Occipital lobe (tissue), 1 donor: ENCODE measurements at regions not wholly inside any gene's neighbourhood (a gene's known extent, or its start where the extent isn't known, plus 50 kb on each side); places are given as distances from the start of the nearest gene placed in this dataset.

Experiments
- DNase-seq: peaks from one replicate; lab custom pipeline; 2025; lab: John Stamatoyannopoulos, UW

DNA sequence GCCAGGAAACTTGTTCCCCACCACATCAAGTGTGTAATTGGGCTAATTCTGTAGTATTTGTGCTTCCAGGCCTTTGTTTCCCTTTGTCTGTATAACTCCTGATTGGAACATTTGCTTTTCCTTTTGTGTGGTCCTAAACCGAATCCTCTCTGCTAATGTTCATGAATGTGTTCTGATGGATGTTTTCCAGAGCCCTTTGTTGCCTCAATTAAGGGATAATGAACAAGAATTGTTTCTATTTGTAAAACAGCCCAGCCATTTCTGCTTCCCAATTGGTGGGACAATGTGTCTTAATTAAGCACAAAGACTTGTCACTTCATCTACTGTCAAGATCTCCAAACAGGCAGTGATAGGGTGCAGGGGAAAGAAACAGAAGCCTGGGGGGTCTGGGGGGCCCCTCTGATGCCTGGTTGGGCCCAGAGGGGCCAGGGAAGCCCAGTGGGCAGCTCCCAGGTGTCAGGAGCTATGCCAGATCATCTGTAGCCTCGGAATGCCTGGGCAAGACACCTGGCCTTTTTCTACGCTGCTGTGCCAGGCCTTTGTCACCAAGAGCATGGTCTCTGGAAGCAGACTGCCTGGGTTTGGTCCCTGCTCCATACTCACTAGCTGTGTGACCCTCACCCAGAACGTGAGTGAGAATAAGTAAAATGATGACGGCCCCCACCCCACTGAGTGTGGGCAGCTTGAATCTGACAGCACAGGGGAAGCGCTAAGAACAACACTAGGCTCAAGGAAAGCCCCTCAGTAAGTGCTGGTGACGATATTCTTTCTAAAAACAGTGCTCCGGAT lies 116.6 kb upstream of the PRR20G start:
- no peak for DNase-seq

DNA sequence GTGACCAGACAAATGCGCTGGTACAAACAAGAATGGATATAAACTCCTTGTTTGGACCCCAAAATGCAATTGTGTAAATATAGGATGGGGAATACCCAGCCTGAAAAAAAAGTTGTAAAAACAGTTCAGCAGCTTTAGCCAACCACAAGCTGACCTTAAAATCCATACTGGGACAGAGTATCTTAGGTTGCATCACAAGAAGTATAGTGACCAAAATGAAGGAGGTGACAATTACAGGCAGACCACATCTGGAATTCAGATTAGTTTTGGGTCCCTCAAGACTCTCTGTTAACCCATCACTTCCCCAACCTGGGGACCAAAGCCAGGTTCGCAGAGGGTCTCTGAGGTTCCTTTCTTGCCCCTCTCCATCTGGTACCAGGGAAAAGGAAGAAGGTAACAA lies 115.9 kb upstream of the PRR20G start:
- DNase-seq = no peak

DNA sequence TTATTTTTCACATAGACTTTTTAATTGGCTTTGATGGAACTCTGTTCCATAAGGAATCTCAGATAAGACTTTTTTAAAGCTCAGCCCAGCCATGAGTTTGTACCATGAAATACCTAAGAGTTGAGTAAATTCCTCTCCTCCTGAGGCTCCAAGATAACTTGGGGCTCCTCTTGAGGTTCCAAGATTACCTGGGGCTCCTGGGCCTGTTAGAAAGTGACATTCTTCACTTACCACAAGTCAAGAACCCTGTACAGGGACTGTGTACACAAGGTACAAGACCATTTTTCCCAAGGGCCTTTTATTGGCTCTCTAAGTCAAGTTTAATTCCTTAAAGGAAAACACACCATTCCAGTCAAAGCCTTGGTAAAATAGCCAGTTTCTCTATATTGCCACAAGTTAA lies 111.3 kb upstream of the PRR20G start:
- no peak for DNase-seq

DNA sequence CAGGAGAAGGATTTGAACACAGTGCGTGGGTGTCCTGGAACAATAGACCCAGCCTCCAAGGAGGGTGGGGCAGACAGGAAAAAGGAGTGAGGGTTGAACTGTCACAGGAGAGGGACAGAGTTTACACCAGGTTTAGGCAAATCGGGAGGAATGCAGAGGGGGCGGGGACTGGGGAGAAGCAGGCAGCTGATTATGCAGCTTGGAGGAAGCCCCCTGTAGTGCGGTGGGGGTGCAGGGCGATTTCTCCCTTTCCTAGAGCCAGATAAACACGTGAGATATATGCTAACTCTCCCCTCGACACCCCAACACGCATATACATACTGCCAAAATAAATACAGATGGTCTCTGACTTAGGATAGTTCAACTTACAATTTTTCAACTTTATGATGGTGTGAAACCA lies 108.6 kb upstream of the PRR20G start:
- no peak for DNase-seq

DNA sequence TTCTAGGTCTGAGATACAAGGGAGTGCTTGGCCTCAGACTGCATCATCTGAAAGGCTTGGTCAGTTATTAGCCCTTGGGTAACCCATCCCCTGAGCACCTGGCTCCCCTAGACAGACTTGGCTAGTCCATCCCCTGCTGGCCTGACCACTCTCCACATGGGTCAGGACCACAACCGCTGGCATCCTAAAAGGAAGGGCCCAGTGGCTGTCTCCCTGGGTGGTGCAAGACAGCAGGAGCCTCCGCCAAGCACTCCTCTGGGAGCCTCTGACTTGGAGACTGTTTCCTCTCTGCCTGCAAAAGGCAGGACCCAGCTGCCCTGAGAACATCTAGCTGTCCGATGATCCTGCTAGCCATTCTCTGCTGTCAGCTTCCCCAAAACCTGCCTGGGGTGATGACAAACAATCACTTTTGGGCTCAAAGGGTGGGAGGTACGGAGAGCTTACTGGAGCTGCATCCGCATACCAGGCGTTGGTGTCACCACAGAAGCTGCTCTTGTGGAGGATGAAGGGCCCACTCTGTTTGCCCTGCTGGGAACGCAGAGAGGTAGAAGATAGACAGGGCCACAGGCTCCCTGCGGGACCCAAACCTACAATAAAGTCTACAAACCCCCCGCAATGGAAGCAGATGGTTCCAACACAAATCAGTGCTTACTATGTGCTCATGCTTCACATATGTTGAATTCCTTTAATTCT lies 108.0 kb upstream of the PRR20G start:
- no peak for DNase-seq

DNA sequence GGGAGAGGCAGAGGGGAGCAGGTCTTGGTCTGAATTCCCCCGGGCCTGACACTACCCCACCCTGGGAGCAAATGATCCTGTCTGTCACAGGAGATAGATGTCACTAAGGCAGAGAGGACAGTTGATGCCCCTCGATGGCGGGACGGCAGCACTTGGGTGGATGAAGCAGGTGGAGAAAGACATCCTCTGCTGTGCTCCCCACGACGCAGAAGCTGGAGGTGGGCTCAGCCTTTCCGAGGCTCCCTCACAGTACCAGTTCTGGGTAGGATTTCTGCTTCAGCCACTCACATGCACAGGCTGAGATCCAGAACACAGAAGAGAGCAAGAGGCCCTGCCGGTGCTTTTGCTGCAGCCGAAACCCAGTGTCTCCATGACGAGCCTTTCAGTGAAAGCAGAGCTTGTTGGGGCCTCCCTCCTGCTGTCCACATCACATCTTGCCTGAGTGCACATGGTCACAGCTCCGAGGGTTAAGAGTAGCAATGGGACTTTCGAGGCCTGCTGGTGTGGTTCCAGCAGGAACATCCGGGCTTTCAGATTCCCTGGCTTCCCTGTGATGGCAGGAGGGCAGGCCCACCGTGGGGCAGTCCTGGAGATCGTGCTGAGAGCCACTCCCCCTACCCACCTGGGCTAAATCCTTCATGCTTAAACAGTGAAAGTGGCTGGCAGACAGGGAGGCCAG lies 107.3 kb upstream of the PRR20G start:
- no peak for DNase-seq

DNA sequence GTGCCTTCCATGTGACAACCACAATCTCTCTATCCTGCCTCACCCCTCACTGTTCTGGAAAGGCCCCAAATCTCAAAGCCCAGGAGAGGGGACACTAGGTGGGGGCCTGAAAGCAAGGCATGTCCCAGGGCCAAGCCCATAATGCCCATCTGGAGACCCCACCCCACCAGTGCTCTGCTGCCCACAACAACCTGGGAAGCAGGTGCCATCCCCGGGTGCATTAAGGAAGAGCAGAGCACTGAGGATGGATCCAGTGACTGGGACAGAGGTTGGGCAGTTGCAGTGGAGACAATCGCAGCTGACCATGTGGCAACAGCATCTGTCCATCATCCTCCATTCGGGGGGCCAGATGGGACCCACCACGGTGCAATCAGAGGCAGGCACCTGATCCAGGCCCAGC lies 106.2 kb upstream of the PRR20G start:
- DNase-seq = no peak

DNA sequence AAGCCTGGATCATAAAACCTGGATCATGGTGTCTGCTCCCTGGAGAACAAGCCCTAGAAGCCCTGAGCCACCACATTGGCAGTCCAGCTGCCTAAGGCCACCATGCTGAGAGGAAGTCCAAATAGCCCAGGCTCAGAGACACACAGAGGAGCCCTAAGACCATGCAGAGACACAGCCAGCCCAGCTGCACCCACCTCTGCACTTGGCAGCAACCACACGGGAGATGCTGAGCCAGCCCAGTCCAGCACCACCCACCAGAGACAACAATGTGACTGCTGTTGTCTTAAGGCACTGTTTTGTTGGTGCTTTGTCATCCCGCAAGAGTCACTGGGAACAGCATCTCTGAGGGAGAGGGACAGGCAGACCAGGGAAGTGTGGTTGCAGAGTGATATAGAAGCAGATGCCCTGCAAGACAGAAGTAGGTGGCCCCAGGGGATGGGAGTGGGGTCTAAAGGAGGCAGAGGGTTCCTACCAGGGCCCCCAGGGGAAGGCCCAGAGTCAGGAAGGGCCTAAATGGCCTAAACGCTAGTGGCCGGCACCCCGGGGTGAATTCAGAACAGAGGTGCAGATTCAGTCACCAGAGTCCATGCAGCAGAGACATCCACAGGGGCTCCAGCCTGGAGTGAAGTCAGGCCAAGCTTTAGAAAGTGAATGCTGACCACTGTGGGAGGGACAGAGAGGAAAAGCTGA lies 105.4 kb upstream of the PRR20G start:
- DNase-seq = no peak

DNA sequence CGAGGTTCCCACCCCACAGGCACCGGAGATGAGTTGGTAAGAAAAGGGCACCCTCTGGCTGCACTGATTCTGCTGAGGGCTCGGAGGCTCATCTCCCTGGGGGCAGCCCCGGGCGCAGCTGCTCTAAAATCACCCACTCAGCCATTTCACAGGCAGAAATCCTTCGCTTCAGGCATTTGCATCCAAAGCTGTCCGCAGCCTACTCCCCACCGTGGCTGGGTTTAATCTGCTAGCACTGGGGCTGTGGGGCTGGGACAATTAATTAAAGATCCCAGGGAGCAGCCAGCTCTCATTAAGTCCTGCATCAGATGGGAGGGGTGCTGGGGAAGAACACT lies 104.3 kb upstream of the PRR20G start:
- DNase-seq = no peak

DNA sequence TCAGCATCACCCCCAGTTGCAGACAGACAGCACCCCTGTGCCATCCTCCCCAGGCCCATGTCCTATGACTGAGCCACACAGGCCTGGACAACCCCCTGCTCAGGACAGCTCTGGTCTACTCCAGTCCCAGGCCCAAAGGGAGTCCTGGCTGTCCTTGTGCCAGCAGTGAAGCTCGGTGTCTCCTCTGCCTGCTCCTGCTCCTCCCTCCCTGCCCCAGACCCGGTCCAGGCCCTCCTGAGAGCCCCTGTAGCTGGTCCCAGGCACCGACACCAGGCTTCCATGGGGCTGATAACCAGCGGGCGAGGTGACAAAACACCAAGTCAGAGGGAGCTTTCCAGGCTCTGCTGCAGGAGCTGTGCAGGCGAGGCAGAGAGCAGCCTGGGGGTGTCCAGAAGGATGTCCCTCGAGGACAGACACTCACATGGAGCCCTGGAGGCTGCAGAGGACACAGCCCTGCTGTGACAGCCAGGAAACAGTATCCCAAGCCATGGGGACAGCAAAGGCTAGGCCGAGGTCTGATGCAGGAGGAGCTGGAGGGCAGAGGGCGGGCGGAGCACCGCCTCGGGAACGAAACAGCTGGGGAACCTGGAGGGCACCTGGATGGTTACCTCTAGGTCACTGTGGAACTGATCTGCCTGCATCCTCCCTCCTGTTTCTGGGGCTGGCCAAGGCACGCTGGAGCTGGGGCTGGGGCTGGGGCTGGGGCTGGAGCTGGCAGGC lies 103.8 kb upstream of the PRR20G start:
- no peak for DNase-seq

DNA sequence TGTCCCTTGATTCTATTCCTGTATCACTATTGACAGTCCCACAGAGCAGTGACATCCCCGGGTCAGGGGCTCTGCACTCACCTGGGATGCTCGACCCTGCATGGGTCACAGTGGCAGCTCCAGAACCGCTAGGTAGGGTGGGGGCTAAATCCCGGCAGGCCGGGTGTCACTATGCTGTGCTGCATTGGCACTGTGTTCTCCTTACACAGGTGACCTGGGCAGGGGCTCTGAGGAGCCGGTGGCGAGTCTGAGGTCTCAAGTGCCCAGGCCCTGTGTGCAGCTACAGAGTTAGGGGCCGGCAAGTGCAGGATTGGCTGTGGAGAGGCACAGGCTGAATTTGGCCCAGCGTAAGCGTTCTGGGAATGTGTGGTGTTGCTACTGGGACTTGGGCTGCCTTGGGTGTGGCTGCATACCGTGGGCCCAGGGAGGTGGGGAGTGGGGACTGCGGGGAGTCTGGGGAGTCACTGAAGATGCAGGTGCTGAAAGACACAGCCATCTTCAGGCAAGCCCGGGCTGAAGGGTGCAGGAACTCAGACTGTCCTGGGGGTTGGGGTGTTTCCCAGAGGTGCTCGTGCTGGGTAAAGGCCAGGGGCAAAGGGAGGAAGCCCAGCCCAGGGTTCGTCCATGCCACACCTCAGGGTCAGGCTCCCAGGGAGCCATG lies 102.6 kb upstream of the PRR20G start:
- no peak for DNase-seq

DNA sequence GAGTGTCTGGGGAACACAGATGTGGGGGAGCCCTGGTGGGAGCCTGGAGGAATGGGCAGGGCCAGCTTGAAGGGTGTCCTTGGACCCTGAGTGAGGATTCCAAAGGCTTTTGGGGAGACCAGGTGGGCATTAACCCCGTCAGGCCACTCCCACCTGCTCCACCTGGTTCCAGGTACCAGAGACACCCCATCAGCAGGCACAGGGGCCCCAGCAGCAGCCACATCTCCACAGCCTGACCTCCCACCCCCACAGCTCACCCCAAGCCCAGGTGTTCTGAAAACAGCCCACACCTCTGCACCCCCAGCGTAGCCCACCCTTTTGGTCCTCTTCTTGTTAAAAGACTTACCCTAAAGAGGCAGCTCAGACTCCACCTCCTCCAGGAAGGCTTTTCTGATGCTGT lies 102.1 kb upstream of the PRR20G start:
- no peak for DNase-seq

DNA sequence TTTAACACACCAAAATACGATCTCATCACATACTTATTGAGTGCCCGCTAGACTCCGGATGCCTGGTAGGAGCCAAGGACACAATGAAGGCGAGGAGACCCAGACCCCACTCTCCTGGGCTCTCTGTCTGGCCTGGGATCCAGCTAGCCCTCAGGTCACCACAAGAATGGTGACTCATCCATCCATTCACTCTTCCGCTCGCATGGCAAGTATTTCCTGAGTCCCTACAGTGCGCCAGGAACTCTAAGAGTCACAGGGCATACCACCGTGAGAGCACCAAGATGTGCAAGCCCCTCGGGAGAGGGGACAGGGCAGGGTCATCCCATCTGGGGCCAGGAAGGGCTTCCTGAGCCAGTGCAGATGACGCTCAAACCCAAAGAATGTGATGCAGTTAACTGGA lies 101.6 kb upstream of the PRR20G start:
- DNase-seq = no peak

DNA sequence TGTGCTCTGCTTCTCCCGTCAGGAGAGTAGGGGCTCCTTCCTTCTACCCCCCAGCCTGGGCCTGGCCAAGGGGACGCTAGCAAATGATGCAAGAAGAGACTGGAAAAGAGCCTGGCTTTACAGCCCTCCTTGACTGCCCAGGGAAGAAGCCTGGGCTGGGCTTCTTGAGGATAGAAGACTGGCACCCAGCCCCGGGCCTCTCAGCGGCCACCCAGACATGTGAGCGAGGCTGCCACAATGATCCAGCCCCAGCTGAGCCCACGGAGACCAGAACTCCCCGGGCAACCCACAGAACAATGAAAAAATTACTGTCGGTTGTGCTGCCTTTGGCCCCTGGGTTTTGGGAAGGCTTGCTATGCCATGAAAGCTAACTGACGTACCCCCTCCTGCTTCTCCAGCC lies 100.6 kb upstream of the PRR20G start:
- no peak for DNase-seq

DNA sequence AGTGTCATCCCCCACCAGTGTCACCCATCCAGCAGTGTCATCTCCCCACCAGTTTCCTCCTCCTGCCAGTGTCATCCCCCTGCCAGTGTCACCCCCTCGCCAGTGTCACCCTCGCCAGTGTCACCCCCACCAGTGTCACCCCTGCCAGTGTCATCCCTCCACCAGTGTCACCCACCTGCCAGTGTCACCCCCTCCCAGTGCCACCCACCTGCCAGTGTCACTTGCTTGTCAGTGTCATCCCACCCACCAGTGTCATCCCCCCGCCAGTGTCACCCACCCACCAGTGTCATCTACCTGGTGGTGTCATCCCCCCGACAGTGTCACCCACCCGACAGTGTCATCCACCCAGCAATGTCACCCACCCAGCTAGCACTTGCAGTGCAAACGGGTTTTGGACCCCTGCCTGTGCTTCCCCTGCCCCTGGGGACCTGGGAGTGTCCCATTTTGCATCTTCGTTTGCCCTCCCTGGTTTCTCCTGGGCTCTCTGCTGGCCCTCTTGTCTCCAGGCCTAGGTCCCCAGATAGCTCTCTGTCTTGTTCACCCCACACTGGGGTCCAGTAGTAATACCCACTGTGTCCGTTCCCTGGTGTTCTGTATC lies 99.8 kb upstream of the PRR20G start:
- DNase-seq = no peak

DNA sequence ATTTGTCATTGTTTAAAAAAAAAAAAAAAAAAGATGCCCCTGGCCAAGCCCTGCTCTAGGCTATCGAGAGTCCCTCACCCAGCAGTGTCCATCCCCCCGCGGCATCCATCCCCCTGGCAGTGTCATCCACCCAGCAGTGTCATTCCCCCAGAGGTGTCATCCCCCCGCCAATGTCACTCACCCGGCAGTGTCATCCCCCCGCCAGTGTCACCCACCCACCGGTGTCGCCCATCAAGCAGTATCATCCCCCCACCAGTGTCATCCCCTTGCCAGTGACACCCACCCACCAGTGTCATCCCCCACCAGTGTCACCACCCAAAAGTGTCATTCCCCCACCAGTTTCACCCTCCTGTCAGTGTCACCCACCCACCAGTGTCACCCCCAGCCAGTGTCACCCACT lies 99.3 kb upstream of the PRR20G start:
- DNase-seq = no peak

DNA sequence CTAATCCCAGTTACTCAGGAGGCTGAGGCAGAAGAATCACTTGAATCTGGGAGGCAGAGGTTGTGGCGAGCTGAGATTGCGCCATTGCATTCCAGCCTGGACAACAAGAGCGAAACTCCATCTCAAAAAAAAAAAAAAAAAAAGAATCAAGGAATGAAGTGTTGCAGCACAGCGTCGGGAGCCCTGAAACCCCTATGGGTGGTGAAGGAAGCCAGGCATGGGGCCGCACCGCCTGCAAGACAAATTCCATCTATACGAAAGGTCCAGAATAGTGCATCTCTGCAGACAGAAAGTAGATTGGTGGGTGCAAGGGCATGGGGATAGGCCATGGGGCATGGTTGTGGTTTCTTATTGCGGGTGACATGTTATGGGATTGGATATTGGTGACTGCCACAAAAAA lies 98.6 kb upstream of the PRR20G start:
- no peak for DNase-seq

DNA sequence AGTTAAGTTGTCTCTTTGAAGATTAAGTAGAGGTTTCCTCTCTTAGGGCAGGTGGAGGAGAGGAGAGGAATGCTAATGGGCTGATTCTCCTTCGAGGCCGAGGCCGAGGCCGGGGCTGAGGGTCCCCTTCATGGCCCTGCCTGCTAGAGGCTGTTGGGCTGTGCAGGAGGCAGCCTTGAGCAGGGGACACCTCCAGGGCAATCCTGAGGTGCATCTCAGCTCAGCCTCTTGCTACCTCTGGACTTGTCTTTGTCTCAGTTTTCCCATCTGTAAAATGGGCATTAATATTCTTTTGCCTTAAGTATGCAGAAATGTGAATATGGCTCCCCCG lies 97.7 kb upstream of the PRR20G start:
- DNase-seq = no peak

DNA sequence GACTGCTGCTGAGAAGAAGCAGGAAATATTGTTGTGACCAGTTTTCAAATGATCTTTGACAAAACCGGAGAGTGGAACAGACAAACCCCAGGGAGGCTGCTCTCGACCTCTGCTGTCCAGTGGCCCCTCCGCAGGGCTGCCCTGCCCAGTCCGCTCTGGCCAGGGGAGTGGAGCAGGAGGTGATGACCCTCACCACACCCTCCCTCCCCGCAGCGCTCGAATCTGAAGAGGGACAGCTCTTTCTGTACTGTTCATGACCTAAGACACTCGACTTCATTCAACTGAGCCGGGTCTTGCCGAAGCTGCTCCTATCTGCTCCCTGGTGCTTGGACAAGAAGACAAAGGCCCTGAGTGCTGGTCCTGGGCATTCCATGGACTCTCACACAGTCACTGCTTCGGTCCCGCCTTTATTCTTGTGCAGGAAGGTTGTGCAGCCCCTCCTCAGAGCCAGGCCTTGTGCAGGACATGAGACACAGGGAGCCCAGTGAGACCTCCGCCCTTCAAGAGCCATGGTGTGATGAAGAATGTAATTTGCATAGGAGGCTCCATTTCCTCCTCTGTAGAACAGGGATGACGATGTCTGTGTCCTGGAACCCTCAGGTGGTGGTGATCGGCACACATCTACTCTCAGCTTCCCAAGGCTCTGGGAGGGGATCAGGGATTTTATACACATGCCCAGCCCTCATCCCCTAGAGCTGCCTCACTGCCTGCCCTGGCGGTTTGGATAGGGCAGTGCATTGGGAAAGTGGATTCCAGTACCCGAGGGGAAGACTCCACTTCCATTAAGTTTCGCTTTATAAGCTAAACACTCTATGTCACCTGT lies 97.1 kb upstream of the PRR20G start:
- no peak for DNase-seq

DNA sequence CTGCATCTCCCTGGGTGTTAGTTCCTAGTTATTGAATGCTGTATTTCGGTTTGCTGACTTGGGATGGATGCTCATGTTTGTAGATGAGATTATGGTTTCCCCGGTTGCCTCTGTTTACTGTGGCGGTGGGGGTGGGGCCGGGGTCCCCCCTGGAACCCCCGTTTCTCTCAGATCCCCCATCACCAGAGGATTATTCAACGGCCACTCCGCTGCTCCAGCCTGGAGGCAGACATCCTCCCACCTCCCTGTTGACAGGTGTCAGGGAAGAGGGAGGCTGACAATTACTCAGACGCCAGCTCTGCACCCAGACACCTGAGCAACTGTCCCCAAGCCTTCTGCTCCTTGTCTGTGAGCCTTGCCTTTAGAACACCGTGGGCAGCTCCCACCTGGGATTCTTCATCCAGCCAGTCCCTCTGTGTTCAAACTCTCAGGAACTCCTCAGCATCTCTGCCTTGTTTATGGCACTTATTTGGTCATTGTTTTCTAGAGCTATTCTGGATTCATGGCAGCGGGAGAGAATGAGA lies 95.9 kb upstream of the PRR20G start:
- DNase-seq = no peak
